CD14-positive monocyte (primary cell): ENCODE measurements at regions not wholly inside any gene's neighbourhood (a gene's known extent, or its start where the extent isn't known, plus 50 kb on each side); places are given as distances from the start of the nearest gene placed in this dataset.

Source experiments
- DNase-seq, 3 donors: peaks; one replicate each; pipeline ENCODE4 v3.0.0-alpha.2; 2011 to 2022
- H2AFZ ChIP-seq: 2 replicates; pipeline ENCODE4 v1.6.0; 2012; ENCODE audit warnings: mild to moderate bottlenecking, low read depth, low read length, inconsistent platforms; ENCODE audit not compliant: insufficient read depth, poor library complexity, severe bottlenecking
- H3K27ac ChIP-seq, 2 donors: 1 replicate in 1 of 2; 2 replicates in 1 of 2; pipeline ENCODE4 v1.5.1; 2012 to 2013; ENCODE audit warnings: low read length in 2 of 2, control low read depth in 1 of 2, inconsistent platforms in 1 of 2, low read depth in 1 of 2, mild to moderate bottlenecking in 1 of 2
- H3K27me3 ChIP-seq, 2 donors: one replicate each; pipeline versions ENCODE4 v1.6.0 to v1.6.1; 2011 to 2013; ENCODE audit warnings: low read length in 2 of 2; ENCODE audit not compliant: control insufficient read depth in 2 of 2, insufficient read depth in 2 of 2
- H3K36me3 ChIP-seq, 2 donors: replicated peaks in 1 of 2; 1 replicate in 1 of 2; 2 replicates in 1 of 2; pipeline versions ENCODE4 v1.5.1 to v1.6.1; 2012 to 2013; ENCODE audit warnings: low read length in 2 of 2, control low read depth in 1 of 2, inconsistent platforms in 1 of 2, mild to moderate bottlenecking in 1 of 2; ENCODE audit not compliant: insufficient read depth in 2 of 2, control insufficient read depth in 1 of 2
- H3K4me1 ChIP-seq, 2 donors: 1 replicate in 1 of 2; 2 replicates in 1 of 2; pipeline versions ENCODE4 v1.5.1 to v1.6.1; 2012 to 2013; ENCODE audit warnings: low read length in 2 of 2, control low read depth in 1 of 2, inconsistent platforms in 1 of 2, mild to moderate bottlenecking in 1 of 2, moderate library complexity in 1 of 2; ENCODE audit not compliant: insufficient read depth in 2 of 2, control insufficient read depth in 1 of 2
- H3K4me2 ChIP-seq: replicated peaks from 2 replicates; pipeline ENCODE3; 2012; ENCODE audit warnings: low read length, moderate library complexity, mild to moderate bottlenecking; ENCODE audit not compliant: poor library complexity, severe bottlenecking; ENCODE audit errors: extremely low read depth
- H3K4me3 ChIP-seq, 3 experiments: fragments of 200-600 bp in 1 of 3; sonication (generic) in 1 of 3; replicated peaks in 1 of 3; 1 replicate in 2 of 3; 2 replicates in 1 of 3; pipeline ENCODE4 v1.5.1; 2011 to 2013; ENCODE audit warnings: low read length in 3 of 3, mild to moderate bottlenecking in 3 of 3, control low read depth in 2 of 3, low read depth in 2 of 3, inconsistent platforms in 1 of 3, moderate library complexity in 1 of 3
- H3K79me2 ChIP-seq: 2 replicates; pipeline ENCODE4 v1.6.0; 2012; ENCODE audit warnings: mild to moderate bottlenecking, control low read depth, inconsistent platforms, low read length, moderate library complexity; ENCODE audit not compliant: insufficient read depth
- H3K9ac ChIP-seq: 2 replicates; pipeline ENCODE4 v1.6.0; 2017; ENCODE audit warnings: low read length, mild to moderate bottlenecking; ENCODE audit not compliant: insufficient read depth, poor library complexity, severe bottlenecking
- H3K9me3 ChIP-seq, 2 donors: replicated peaks in 1 of 2; 1 replicate in 1 of 2; 2 replicates in 1 of 2; pipeline versions ENCODE4 v1.5.1 to v1.6.1; 2012 to 2013; ENCODE audit warnings: low read length in 2 of 2, control low read depth in 1 of 2; ENCODE audit not compliant: control insufficient read depth in 1 of 2, insufficient read depth in 1 of 2
- H4K20me1 ChIP-seq: 2 replicates; pipeline ENCODE4 v1.6.0; 2012; ENCODE audit warnings: mild to moderate bottlenecking, low read length, control low read depth, moderate library complexity; ENCODE audit not compliant: insufficient read depth
- H3K27ac Mint-ChIP-seq, 7 donors: one replicate each; pipeline ENCODE4 v1.8.0; 2020; ENCODE audit warnings: mild to moderate bottlenecking in 7 of 7, mixed read lengths in 7 of 7, moderate library complexity in 6 of 7, inconsistent platforms in 2 of 7
- H3K27me3 Mint-ChIP-seq, 3 donors: one replicate each; pipeline ENCODE4 v1.8.0; 2021 to 2022; ENCODE audit warnings: low read depth in 3 of 3, mild to moderate bottlenecking in 3 of 3, mixed read lengths in 3 of 3, moderate library complexity in 3 of 3, inconsistent platforms in 1 of 3
- H3K36me3 Mint-ChIP-seq, 2 donors: one replicate each; pipeline ENCODE4 v1.8.0; 2020; ENCODE audit warnings: mixed read lengths in 2 of 2, inconsistent platforms in 1 of 2, mild to moderate bottlenecking in 1 of 2
- H3K4me1 Mint-ChIP-seq: one replicate; pipeline ENCODE4 v1.8.0; 2020; ENCODE audit warnings: mild to moderate bottlenecking, mixed read lengths
- H3K4me3 Mint-ChIP-seq, 2 donors: one replicate each; pipeline ENCODE4 v1.8.0; 2020; ENCODE audit warnings: mild to moderate bottlenecking in 2 of 2, mixed read lengths in 2 of 2, moderate library complexity in 1 of 2
- H3K9me3 Mint-ChIP-seq, 7 donors: one replicate each; pipeline ENCODE4 v1.8.0; 2020 to 2022; ENCODE audit warnings: mixed read lengths in 7 of 7, mild to moderate bottlenecking in 6 of 7, moderate library complexity in 6 of 7, inconsistent platforms in 2 of 7
- CTCF ChIP-seq: fragments of 200-600 bp; IDR thresholded peaks from one replicate; pipeline ENCODE4 v1.8.0; 2022; ENCODE audit warnings: antibody characterized with exemption, mild to moderate bottlenecking
- WGBS: methylation state at CpG from one replicate; pipeline ENCODE4 v1.1.5; 2013; ENCODE audit warnings: missing lambda C conversion rate; ENCODE audit not compliant: insufficient coverage; 5-methylcytosine and 5-hydroxymethylcytosine counted together
- intact Hi-C, 2 donors: fragments of 100-400 bp; cut with micrococcal nuclease; formaldehyde crosslinking; loops; one replicate each; pipeline versions ENCODE4 v1.15.0 to v1.15.1; 2023

- no peaks in the 10 kb centered on the region for H3K79me2 ChIP-seq
- intact Hi-C loops, result no loop called here
Observed at GRCh38 chr1:4126731-4127591, 226.9 kb upstream of the C1orf174 start.

GRCh38 chr1:4127592-4128140 lies 227.6 kb upstream of the C1orf174 start:
- H3K4me3 ChIP-seq, result no peak overlapping the region
- H3K9me3 ChIP-seq, result no peaks in the 10 kb centered on the region
- intact Hi-C loops, result no loop called here
- no peaks in the 10 kb centered on the region for H3K79me2 ChIP-seq
- H3K27me3 ChIP-seq, result no peaks in the 10 kb centered on the region
- Mint-ChIP-seq H3K4me1 (no peaks in the 10 kb centered on the region), H3K4me3 (no peak overlapping the region), H3K9me3 (peaks cover 0 to 3% (median 0%) of the 10 kb centered on the region in 7 donors), H3K27ac (no peak overlapping the region), H3K36me3 (no peaks in the 10 kb centered on the region), H3K27me3 (peaks cover 2 to 4% (median 2%) of the 10 kb centered on the region in 3 donors)
- H3K9ac ChIP-seq, result no peak overlapping the region
- H3K27ac ChIP-seq, result no peak overlapping the region
- H3K36me3 ChIP-seq, result no peaks in the 10 kb centered on the region
- no peak overlapping the region for H3K4me2 ChIP-seq
- WGBS, result 89% methylated on average over 19 of the region's 23 CpGs
- no peak for DNase-seq
- H4K20me1 ChIP-seq, result no peaks in the 10 kb centered on the region
- no peak for TF ChIP-seq CTCF
- no peaks in the 10 kb centered on the region for H3K4me1 ChIP-seq
- no peak overlapping the region for H2AFZ ChIP-seq

More at GRCh38 chr1:4126731-4127591, 226.9 kb upstream of the C1orf174 start:
- no peaks in the 10 kb centered on the region for H3K4me1 ChIP-seq
- no peaks in the 10 kb centered on the region for H4K20me1 ChIP-seq
- no peaks in the 10 kb centered on the region for H3K9me3 ChIP-seq
- Mint-ChIP-seq H3K4me3 (no peak overlapping the region), H3K27ac (no peak overlapping the region), H3K4me1 (no peaks in the 10 kb centered on the region), H3K27me3 (peaks cover 2 to 4% (median 2%) of the 10 kb centered on the region in 3 donors), H3K36me3 (no peaks in the 10 kb centered on the region), H3K9me3 (peaks cover 0 to 3% (median 0%) of the 10 kb centered on the region in 7 donors)
- H2AFZ ChIP-seq, result no peak overlapping the region
- no peaks in the 10 kb centered on the region for H3K36me3 ChIP-seq
- H3K27me3 ChIP-seq, result no peaks in the 10 kb centered on the region
- DNase-seq, result no peak
- no peak overlapping the region for H3K4me2 ChIP-seq
- H3K27ac ChIP-seq, result no peak overlapping the region
- TF ChIP-seq CTCF, result no peak
- no peak overlapping the region for H3K4me3 ChIP-seq
- WGBS, result 91% methylated on average over 9 of the region's 20 CpGs
- H3K9ac ChIP-seq, result no peak overlapping the region
